Esophagus muscularis mucosa (tissue), 4 donors: ENCODE measurements at regions not wholly inside any gene's neighbourhood (a gene's known extent, or its start where the extent isn't known, plus 50 kb on each side); places are given as distances from the start of the nearest gene placed in this dataset.

ENCODE experiments used
- DNase-seq: peaks from one replicate; pipeline ENCODE4 v3.0.0-alpha.2; 2017; ENCODE audit errors: extremely low spot score
- H3K27ac ChIP-seq, 4 donors: fragments of 200-600 bp; sonication (generic); replicated peaks in 1 of 4; 1 replicate in 3 of 4; 2 replicates in 1 of 4; pipeline ENCODE4 v1.5.1; 2016 to 2019; ENCODE audit warnings: mild to moderate bottlenecking in 1 of 4
- H3K27me3 ChIP-seq, 4 donors: fragments of 200-600 bp; sonication (generic); one replicate each; pipeline versions ENCODE4 v1.5.1 to v1.6.0; 2016 to 2019
- H3K36me3 ChIP-seq, 4 donors: fragments of 200-600 bp; sonication (generic); one replicate each; pipeline ENCODE4 v1.5.1; 2016 to 2019
- H3K4me1 ChIP-seq, 4 donors: fragments of 200-600 bp; sonication (generic); one replicate each; pipeline ENCODE4 v1.5.1; 2016 to 2019
- H3K4me3 ChIP-seq, 4 donors: fragments of 200-600 bp; sonication (generic); 1 replicate in 2 of 4; 2 replicates in 2 of 4; pipeline ENCODE4 v1.5.1; 2016 to 2019; ENCODE audit warnings: mild to moderate bottlenecking in 4 of 4, moderate library complexity in 1 of 4
- H3K9me3 ChIP-seq, 4 donors: fragments of 200-600 bp; sonication (generic); 1 replicate in 3 of 4; 2 replicates in 1 of 4; pipeline ENCODE4 v1.5.1; 2016 to 2019
- EP300 ChIP-seq: sonication (generic); formaldehyde crosslinking; IDR thresholded peaks from one replicate; pipeline ENCODE4 v1.6.1; 2017; ENCODE audit warnings: antibody characterized with exemption
- POLR2A ChIP-seq: fragments of 450-650 bp; IDR thresholded peaks from one replicate; pipeline ENCODE4 v1.6.1; 2017; ENCODE audit warnings: antibody characterized with exemption, moderate library complexity, mild to moderate bottlenecking, low read depth
- POLR2AphosphoS5 ChIP-seq, 2 donors: sonication (generic); formaldehyde crosslinking; IDR thresholded peaks; one replicate each; pipeline ENCODE4 v1.6.1; 2017; ENCODE audit warnings: antibody characterized with exemption in 2 of 2
- WGBS: methylation state at CpG from one replicate; pipeline ENCODE4 v1.1.5; 2018; 5-methylcytosine and 5-hydroxymethylcytosine counted together
- intact Hi-C: fragments of 100-400 bp; cut with DNase I; formaldehyde crosslinking; loops from one replicate; pipeline ENCODE4 v1.15.1; 2023
- TF ChIP-seq, protein P1 (sequence below), 3 experiments: fragments of 200-600 bp in 2 of 3; fragments of 450-650 bp in 1 of 3; sonication (generic) in 2 of 3; IDR thresholded peaks; one replicate each; pipeline ENCODE4 v1.5.1; 2017 to 2019; ENCODE audit warnings: antibody characterized with exemption in 3 of 3, mild to moderate bottlenecking in 2 of 3, moderate library complexity in 1 of 3

DNA sequence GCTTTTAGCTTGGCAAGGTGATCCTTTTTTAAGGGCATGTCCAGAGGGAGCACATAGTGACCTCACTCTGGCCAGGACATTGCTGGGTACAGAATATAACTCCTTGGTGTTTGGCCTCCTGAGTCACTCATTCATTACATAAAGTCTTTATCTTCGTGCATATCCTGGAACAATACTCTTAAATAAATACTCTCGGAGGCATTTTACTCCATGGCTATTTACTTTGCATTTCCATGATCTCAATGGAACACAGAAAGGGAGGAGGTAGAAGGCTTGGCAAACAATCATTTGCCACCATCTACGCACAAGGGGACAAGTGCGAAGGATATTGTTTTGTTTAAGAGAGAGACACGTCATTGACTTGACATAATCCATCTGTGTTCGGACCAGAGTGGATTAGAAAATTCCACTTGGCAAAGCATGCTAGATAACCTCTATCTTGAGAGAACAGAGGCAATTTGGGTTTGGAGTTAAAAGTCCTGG, 210.0 kb downstream of the IRS2 start:
- 73% methylated on average over 6 of the region's 6 CpGs for WGBS

DNA sequence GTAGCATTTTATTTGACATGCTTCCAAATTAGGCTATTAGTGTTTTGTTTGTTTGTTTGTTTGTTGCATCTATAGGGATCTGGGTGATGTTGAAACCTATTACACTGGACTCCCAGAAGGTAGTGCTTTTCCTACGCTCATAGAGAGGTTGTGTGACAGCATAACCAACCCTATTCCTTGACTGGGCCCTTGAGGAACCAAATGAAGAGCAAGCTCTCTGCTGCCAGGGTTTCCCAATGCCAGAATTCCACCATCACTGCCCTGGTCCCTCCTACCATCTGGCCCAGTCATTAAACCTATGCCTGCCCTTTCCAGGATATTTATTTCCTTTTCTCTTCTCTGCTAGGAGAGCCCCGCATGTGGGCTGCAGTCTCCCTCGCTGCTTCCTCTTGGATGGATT, 210.6 kb downstream of the IRS2 start:
- H3K27me3 ChIP-seq, result no peaks in the 10 kb centered on the region
- DNase-seq, result no peak
- no peaks in the 10 kb centered on the region for H3K4me1 ChIP-seq
- no peaks in the 10 kb centered on the region for H3K36me3 ChIP-seq
- intact Hi-C loops, result no loop called here
- H3K9me3 ChIP-seq, result no peaks in the 10 kb centered on the region
- no peak overlapping the region for H3K4me3 ChIP-seq
- WGBS, result 92% methylated on average over 3 of the region's 3 CpGs
- no peak overlapping the region for H3K27ac ChIP-seq
- no peak for TF ChIP-seq EP300
- TF ChIP-seq POLR2A, result no peak
- TF ChIP-seq, protein P1, sequence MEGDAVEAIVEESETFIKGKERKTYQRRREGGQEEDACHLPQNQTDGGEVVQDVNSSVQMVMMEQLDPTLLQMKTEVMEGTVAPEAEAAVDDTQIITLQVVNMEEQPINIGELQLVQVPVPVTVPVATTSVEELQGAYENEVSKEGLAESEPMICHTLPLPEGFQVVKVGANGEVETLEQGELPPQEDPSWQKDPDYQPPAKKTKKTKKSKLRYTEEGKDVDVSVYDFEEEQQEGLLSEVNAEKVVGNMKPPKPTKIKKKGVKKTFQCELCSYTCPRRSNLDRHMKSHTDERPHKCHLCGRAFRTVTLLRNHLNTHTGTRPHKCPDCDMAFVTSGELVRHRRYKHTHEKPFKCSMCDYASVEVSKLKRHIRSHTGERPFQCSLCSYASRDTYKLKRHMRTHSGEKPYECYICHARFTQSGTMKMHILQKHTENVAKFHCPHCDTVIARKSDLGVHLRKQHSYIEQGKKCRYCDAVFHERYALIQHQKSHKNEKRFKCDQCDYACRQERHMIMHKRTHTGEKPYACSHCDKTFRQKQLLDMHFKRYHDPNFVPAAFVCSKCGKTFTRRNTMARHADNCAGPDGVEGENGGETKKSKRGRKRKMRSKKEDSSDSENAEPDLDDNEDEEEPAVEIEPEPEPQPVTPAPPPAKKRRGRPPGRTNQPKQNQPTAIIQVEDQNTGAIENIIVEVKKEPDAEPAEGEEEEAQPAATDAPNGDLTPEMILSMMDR (IDR thresholded peaks at IDR 0.05), result no peak
- no peak for TF ChIP-seq POLR2AphosphoS5 (IDR thresholded peaks at IDR 0.05)

More for the DNA sequence above, 210.0 kb downstream of the IRS2 start:
- Histone ChIP-seq H3K27ac (no peak overlapping the region), H3K4me1 (no peaks in the 10 kb centered on the region), H3K9me3 (no peaks in the 10 kb centered on the region), H3K27me3 (no peaks in the 10 kb centered on the region), H3K36me3 (no peaks in the 10 kb centered on the region), H3K4me3 (no peak overlapping the region)
- intact Hi-C loops, result no loop called here
- no peak for TF ChIP-seq POLR2AphosphoS5 (IDR thresholded peaks at IDR 0.05)
- TF ChIP-seq, protein P1 (IDR thresholded peaks at IDR 0.05), result no peak
- no peak for TF ChIP-seq EP300
- no peak for TF ChIP-seq POLR2A
- DNase-seq, result no peak

DNA sequence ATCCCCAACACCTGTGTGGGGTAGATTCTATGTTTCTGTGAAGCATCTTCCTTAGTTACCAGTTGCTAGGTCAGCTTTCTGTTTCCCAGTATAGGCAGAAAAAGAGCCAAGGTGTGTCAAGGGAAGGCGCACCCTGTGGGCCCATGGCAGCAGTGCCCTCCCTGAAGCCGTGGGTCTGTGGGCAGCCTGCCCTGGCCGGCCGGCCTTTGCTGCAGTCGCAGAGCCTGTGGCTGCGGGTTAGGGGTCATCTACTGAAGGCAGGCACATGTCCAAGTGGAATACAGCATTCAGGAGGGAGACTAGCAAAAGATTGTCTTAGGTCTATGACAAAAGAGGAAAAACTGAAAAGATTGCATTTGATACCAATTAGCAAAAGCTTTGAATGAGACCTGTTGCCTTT, 214.0 kb downstream of the IRS2 start:
- Histone ChIP-seq H3K4me3 (no peak overlapping the region), H3K9me3 (no peaks in the 10 kb centered on the region), H3K36me3 (no peaks in the 10 kb centered on the region), H3K4me1 (no peaks in the 10 kb centered on the region), H3K27ac (no peak overlapping the region), H3K27me3 (no peaks in the 10 kb centered on the region)
- 90% methylated on average over 6 of the region's 6 CpGs for WGBS
- intact Hi-C loops, result no loop called here
- TF ChIP-seq POLR2A (no peak), EP300 (no peak), POLR2AphosphoS5 (IDR thresholded peaks at IDR 0.05) (no peak)
- TF ChIP-seq, protein P1 (IDR thresholded peaks at IDR 0.05), result no peak
- no peak for DNase-seq

DNA sequence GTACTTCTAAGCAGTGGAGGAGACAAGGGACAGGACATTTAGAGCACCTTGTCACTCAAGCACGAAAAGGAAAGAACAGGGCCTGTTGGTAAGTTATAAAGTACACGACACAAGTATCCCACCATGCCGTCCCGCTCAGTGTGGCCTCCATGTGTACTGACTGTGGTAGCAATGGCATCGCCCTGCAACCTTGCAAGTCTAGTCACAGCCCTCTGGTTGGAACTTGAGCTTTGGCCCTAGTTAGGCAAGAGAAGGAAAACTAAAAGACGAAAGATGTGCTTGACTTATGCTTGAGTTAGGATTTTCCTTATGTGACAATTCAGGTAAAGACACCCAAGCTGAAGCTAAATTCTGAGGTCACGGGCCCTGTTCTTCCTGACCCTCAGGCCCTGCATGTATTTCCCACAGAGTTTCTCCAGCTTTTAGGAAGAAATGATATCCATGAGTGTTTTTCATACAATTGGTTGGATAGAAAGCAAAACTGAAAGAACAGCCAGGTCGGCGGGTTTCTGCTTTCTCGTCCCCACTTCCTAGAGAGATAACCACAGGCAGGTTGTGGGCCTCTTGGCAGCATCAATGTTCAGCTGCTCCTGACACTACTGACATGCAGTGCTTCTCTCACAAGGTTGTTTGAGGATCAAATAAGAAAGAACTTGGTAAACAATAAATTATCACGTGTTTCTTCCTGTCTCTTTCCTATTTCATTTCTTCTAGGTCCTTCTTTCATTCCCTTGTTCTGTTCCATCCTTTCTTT, 216.2 kb downstream of the IRS2 start:
- Histone ChIP-seq H3K27ac (no peak overlapping the region), H3K4me1 (no peaks in the 10 kb centered on the region), H3K27me3 (no peaks in the 10 kb centered on the region), H3K4me3 (no peak overlapping the region), H3K36me3 (no peaks in the 10 kb centered on the region), H3K9me3 (no peaks in the 10 kb centered on the region)
- intact Hi-C loops, result no loop called here
- WGBS, result 90% methylated on average over 10 of the region's 11 CpGs
- no peak for DNase-seq
- no peak for TF ChIP-seq EP300
- TF ChIP-seq POLR2A, result no peak
- no peak for TF ChIP-seq POLR2AphosphoS5 (IDR thresholded peaks at IDR 0.05)
- TF ChIP-seq, protein P1 (IDR thresholded peaks at IDR 0.05), result no peak
